NCI-H82 treated with DMSO at 0.1 percent for 48 hours (cell line): ENCODE measurements at regions not wholly inside any gene's neighbourhood (a gene's known extent, or its start where the extent isn't known, plus 50 kb on each side); places are given as distances from the start of the nearest gene placed in this dataset.
A peak's percentile ranks its signal among the peaks of the same experiment; 100 is the strongest.

ENCODE experiments used
- DNase-seq: peaks from one replicate; lab custom pipeline; 2025; ENCODE audit not compliant: unreplicated experiment; lab: John Stamatoyannopoulos, UW

DNA sequence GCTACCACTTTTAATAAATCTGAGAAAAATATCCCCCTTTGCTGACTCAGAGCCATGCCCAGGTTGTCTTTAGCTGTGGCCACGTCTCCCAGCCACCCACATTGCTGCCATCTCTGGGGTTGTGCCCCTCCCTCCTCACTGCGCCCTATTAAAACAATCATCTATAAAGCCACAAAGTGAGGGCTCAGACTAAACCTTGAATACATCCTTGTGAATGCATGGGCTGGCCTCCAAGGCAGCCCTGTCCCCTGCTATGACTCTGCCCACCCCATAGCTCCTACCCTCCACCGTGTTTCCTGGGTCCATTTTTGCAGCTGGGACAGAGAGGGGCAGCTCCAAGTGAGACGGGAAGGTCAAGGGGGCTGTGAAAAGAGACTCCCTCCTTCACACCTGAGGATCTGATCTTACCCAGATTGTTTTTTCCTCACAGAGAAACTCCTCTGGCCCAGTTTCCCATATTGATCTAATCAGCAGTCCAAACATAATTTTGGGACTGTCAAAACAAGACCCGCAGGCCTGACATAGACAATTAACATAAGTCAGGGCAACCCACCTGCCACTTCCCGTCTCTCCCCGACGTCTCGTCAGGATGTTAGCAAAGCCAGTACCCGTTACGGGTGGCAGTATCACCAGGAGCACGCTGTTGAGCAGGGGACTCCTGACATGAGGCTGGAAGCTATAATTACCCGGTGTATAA, 199.0 kb downstream of the KATNAL1 start:
- DNase-seq: no peak

DNA sequence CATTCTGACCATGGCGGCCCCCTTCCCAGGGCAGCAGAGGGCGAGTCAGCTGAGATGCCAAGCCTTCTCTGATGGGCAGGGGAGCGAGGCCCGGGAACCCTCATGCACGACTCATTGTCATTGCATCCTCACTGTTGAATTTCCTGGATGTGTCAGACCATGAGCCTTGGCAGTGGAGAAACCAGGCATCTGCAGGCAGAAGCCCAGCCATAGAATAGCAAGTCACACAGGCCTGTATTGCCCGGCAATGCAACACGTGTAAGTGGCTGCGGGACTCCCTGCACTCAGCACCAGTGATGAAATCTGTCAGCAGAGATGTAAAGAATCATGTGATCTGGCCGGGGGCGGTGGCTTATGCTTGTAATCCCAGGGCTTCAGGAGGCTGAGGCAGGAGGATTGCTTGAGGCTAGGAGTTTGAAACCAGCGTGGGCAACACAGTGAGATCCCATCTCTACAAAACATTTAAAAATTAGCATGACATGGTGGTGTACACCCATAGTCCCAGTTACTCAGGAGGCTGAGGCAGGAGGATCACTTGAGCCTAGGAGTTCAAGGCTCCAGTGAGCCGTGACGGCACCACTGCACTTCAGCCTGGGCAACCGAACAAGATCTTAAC, 199.7 kb downstream of the KATNAL1 start:
- no peak for DNase-seq

DNA sequence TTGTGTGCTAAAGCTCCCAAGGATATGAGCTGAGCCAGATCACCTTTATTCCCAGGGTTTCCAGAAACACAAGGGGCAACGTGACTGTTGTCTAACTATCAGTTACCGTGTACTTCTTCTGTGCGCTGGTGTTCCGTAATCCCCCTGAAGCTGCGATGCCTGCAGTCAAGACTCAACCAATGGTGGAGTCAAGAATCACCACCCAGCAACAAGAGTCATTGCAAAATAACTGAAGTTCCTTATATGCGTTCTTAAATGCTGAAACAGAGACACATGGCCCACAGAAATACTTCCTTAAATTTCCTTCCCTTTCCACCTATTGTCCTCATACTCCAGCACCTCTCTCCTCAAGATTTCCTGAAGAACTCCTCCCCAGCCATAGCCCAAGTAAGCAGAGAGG, 200.2 kb downstream of the KATNAL1 start:
- DNase-seq: no peak

DNA sequence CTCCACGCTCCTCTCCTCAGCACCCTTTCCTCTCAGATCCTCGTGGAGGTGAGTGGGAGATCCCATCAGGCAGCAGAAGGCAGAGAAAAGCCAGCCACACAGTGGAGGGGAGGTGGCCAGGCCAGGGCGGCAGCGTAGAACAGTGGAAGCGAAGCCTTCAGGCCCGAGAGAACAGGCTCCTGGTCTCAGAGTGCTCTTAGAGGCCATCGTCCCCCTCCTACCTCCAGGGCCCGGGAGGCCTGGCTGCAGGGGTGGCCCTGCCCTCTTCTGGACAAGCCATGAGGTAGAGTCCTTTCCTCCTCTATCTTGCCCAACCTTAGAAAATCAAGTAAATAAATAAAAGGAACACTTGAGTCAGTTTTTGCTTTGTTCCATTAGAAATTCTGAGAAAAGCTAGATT, 202.0 kb downstream of the KATNAL1 start:
- DNase-seq: no peak

DNA sequence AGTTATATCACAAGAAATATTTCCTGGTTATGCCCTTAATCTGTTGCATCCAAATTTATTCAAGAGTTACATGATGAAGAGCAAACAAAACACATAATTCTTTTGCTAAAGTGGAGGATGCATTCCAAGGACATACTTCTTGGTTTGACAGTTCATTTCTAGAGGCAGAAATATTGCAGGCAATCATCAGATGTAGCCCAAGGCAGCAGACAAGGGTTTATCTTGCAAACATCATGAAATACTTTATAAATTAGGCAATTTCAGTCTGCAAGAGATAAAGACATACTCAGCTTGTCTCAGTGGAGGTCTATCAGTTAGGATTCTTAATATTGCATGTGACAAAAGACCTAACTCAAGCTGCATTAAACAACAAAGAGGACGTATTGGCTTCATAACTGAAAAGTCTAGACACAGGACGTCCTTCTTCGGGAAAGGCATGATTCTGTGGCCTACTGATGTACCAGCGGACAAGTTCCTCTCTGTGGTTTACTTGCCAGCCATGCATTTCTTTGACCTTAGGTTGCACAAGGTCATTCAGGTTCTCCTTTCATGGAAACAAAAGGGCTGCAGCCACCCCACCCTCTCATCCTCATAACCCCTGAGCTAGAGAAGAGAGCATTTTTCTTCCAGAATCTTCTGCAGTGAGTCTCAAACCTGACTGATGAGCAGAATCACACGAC, 204.1 kb downstream of the KATNAL1 start:
- no peak for DNase-seq

DNA sequence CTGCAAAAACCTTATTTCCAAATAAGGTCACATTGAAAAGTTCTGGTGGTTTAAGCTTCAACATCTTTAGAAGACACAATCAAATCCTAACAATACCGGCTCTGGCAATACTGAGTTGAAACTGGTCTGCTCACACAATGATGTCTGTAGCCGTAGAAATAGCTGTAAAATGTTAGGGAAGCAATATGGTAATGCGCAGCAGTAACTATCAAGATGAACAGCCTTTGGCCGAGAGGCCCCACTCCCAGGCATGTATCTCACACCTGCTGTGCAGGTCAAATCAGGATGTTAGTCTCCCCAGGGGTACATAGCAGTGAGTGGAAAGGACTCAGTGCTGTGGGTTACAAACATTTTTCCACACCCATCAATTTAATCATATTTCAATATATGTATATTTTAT, 207.1 kb downstream of the KATNAL1 start:
- DNase-seq: no peak

DNA sequence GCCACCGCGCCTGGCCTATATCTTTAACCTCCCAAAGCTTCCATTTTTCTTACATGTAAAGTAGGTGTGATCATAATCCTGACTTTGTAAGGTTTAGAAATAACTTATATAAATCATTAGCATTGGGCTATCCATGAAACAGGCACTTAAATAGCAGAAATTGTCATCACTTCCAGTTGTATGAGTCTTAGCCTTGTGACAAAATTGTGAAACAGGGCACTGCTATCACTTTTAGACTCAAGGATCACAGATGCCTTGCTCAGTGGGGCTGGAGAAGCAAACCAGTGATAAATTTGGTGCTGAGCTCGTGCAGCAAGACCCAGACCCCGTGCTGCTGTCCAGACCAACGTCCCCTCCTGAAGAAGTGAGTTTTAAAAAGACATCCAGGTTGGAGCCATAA, 209.7 kb downstream of the KATNAL1 start:
- no peak for DNase-seq

DNA sequence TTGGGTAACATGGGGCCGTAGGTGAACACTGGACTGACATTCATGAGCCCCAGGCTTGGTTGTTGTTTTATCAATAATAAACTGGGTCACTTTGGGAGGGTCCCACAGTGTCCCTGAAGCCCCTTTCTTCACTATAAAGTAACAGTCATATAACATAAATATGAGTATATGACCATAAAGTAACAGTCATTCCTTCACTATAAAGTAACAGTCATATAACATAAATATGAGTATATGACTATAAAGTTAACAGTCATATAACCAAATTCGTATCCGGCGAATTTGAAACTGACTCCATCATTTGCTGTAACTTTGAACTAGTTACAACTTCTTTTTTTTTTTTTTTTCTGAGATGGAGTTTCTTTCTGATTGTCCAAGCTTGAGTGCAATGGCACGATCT, 210.3 kb downstream of the KATNAL1 start:
- DNase-seq: no peak

DNA sequence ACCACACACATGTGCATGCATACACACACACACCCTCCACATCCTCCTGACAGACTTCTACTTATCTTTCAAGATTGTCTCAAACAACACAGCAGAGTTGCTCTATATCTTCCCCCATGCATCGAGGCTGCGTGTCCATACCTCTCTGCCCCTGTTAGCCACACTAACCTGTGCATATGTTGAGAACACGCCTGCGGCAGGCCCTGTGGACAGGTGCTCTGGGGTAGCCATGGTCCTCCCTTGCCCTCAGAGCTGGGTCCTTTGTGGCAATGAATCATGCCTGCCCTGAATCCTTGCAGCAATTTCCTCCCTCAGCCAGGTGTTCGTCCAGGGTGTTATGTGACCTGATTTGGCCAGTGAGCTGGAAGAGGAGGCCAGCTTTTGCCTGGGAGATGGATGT, 213.3 kb downstream of the KATNAL1 start:
- DNase-seq: no peak

DNA sequence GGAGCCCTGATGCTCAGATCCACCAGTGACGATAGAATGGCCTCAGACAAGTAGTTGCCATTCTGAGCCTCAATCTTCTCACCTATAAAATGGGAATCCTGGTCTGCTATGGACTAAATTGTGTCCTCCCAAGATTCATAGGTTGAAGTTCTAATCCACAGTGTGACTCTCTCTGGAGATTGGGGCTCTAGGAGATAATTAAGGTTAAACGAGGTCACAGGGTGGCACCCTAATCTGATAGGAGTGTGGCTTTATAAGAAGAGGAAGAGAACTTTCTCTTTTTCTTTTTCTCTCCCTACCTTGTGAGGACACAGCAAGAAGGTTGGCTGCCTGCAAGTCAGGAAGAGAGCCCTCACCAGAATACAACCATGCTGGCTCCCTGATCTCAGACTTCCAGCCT, 214.1 kb downstream of the KATNAL1 start:
- no peak for DNase-seq

DNA sequence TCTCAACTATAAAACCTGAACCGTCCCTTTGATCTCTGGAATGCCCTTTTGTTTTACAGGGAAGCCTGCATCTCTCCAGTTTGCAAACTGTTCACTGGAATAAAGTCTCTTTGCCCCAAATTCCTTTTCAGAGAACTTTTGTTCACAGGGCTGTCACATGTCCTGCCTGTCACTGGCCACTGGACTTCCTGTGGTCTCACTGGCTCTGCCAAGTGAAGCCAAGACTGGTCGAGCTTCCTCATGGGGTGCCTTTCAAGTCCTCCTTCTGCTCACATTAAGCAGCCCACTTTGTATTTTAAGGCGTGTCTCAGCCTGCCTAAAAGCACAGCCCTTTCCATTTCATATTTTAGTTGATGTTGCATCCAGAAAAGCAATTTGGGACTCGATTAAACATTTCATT, 215.7 kb downstream of the KATNAL1 start:
- no peak for DNase-seq

DNA sequence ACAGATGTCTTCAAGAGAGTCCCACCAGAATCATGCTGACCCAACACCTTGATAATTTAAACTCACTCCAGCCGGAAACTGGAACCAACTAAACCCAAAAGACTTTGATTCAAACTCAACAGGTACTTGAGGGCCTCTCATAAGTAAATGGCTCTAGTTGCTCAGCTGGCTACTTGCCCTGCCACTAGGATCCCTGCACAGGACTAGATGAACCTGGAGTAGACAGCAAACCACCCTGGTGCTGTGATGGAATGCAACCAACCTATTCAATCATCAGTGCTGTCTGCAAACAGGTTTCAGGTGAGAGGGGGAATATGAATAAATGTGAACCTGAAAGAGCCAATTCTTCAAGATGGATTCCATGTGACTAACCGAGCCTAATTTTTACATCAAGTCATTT, 216.3 kb downstream of the KATNAL1 start:
- no peak for DNase-seq

DNA sequence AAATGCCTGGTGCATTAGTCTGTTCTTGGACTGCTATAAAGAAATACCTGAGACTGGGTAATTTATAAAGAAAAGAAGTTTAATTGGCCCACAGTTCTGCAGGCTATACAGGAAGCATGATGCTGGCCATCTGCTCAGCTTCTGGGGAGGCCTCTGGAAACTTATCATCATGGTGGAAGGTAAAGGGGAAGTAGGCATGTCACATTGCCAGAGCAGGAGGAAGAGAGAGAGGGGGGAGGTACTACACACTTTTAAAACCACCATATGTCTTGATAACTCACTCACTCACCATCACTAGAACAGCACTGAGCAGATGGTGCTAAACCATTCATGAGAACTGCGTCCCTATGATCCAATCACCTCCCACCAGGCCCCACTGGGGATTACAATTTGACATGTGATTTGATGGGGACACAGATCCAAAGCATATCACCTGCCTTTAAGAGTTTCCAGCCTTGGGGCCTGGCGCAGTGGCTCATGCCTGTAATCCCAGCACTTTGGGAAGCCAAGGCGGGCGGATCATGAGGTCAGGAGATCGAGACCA, 219.0 kb downstream of the KATNAL1 start:
- peak; percentile 100 for DNase-seq

DNA sequence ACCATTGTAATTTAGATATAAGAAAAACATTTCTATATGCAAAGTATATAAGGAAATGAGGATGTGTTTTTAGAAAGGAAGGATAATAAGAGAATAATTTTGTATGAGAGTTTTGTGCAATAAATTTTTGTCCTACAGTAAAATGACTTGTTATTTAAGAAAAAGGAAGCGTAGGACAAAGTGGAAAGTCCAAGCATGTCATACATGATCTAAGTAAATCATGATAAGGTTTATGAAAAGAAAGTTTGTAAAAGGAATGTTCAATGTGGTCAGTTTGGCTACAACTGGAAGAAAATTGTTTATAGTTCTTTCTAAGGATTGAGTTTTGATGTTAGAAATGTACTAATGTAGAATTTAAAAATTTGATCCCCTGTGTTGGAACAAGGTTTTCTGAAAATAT, 222.3 kb downstream of the KATNAL1 start:
- no peak for DNase-seq

DNA sequence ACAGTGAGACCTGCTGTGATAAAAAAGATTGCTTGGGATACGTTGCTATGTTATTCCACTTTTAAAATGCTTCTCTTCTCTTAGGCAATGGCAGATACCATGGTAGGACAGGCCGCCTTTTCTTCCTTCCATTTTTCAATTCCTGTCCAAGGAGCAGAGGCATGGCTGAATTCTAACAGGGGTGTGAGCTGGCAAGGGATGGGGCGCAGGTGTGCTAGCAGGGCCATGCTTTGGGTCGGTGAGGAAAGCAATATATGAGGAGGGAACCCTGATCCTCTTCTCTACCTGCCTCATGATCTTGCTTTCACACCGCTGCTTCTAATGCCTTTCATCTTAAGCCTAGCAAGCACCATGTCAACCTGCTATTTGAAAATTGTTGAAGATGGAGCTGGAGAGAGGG, 225.0 kb downstream of the KATNAL1 start:
- no peak for DNase-seq

DNA sequence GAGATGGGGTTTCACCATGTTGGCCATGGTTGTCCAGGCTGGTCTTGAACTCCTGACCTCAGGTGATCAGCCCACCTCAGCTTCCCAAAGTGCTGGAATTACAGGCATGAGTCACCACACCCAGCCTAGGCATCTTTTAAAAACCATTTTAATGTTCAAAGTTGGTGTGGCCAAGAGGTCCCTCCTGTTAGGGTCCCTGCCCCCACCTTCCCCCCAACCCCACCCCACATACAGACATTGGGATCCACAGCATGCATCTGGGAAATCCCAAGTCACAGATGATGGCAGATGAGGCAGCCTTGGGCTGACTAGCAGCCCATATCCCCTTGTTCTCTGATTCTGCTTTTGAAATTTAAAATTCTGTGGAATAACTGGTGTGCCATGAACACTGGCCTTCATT, 226.0 kb downstream of the KATNAL1 start:
- no peak for DNase-seq

DNA sequence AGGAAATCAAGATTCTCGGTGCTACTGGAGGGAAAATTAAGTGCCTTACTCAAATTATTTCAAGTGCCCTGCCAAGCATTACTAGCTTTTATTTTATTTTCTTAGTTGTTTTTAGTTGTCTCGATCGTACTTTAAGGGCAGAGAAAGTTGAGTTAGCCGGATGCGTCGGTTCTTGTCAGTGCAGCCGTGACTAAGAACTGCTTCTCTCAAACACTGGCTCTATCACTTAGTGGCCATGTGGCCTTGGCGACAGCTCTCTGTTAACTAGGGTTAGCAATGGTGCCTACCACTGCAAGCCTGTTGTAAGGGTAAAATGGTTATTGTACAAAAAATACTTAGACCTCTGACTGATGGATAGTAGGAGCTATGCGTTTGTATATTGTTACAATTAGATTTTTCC, 227.8 kb downstream of the KATNAL1 start:
- no peak for DNase-seq

DNA sequence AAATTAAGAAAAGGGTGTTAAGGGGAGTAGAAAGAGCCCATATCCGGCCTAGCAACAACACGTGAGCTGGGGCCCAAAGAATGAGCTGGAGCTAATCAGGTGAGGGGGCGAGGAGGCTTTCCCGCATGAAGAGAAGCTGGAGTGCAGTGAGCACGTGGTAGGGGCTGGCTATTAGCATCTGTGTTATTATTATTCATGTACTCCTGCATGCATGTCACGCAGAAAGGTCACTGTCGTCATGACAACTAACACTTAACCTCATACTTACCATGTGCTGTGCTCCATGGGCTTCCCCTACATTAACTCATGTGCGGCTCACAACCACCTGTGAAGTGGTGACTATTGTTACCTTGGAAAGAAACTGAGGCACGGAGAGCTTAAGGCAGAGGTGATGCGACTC, 227.6 kb upstream of the UBL3 start:
- DNase-seq: no peak

DNA sequence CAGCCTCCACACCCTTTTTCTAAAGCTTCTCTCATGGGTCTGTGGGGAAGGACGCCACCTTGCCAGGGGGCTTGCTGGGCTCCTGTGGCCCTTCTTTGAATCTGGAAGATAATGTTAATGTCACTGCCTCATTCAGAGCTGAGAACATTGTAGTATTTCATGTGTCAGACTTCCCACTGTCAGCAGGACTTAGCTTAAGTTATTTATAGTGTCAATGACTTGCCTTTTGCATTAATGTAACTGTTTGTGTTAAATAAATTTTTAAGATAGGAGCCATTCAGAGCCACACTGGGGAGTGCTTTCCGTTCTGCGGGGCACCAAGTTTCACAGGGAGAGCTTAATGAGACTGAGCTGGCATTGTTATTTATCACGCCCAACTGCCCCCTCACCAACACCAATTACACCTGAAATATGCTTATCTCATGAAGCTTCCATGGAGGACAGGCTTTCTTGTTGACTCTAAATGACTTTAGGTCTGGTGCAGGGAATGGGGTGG, 226.9 kb upstream of the UBL3 start:
- DNase-seq: no peak

DNA sequence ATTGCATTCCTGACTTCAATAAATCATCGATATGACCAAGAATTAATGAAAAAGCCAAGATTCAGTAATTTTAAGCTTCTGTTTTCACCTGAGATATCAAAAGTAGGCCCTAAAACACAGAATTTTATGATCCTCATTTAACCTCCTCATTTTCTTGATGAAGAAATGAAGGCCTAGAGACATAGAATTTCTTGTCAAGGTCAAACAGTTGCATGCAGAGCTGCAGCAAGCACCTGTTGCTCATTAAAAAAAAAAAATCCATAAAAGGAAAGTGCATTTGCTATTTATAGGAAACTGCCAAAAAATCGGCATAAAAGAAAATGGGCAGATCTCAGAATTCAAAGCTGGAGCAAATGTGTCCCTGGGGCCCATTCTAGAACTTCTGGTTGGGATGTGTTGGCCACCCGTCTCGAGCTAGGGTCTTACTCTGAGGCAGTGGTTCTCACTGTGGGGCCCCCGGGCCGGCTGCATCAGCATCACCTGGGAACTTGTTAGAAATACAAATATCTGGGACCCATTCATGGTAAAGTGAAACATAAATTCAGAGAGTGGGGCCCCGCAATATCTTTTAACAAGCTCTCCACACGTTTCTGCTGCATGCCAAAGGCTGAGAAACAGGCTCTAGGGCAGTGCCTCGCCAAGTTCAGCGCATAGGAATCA, 224.7 kb upstream of the UBL3 start:
- DNase-seq: no peak

DNA sequence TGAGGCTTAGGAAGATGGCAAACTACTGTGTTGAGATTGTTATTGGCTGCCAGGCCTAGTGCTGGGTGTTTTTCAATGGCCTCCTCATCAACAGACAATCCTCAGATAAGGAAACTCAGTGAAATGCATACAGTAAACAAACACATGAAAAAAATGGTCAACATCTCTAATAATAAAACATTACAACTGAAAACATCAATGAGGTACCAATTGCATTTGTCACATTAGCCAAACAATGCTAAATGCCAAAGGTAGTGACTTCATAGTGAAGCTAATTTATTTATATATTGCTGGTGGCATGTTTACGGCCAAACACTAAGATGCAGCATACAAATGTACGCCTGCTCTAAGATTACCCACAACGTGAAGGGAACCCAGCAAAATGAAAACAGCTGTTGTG, 224.0 kb upstream of the UBL3 start:
- no peak for DNase-seq

DNA sequence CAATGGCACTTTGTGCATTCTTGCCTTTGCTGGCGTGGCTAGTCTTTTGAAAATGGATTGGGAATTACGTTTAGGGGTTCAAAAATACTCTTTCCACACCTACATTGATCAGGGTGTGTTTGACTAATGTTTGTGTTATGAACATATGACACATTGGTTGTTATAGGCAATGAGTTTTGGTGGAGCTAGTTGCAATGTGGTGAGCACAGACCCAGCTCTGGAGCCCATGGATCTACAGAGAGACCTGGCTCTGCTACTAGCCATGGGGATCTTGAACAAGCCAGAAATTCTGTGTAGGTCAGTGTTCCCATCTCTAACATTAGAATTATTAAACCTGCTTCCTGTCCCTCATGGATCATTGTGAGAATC, 222.4 kb upstream of the UBL3 start:
- DNase-seq: no peak
